Smooth muscle cell (in vitro differentiated cells): ENCODE measurements at regions not wholly inside any gene's neighbourhood (a gene's known extent, or its start where the extent isn't known, plus 50 kb on each side); places are given as distances from the start of the nearest gene placed in this dataset.
"Not testable (repeated sequence)": the region's sequence is repeated elsewhere in the genome, so short reads cannot be mapped to it uniquely, and the experiment has no call there.

Experiments
- DNase-seq: peaks from one replicate; lab custom pipeline; 2025; ENCODE audit not compliant: unreplicated experiment; lab: John Stamatoyannopoulos, UW
- H2AFZ ChIP-seq: fragments of 200-600 bp; sonication (generic); 2 replicates; pipeline ENCODE4 v1.6.0; 2016; ENCODE audit warnings: antibody characterized with exemption, low read depth, mild to moderate bottlenecking
- H3F3A ChIP-seq: fragments of 200-600 bp; sonication (generic); 2 replicates; pipeline ENCODE4 v1.6.0; 2017; ENCODE audit warnings: antibody characterized with exemption, low read depth
- H3K27ac ChIP-seq: fragments of 200-600 bp; sonication (generic); 2 replicates; pipeline ENCODE4 v1.5.1; 2016; ENCODE audit warnings: low read depth, mild to moderate bottlenecking
- H3K27me3 ChIP-seq: fragments of 200-600 bp; sonication (generic); 2 replicates; pipeline ENCODE4 v1.6.1; 2016; ENCODE audit warnings: low read depth, mild to moderate bottlenecking
- H3K36me3 ChIP-seq: fragments of 200-600 bp; sonication (generic); 2 replicates; pipeline ENCODE4 v1.5.1; 2016; ENCODE audit warnings: low read depth
- H3K4me1 ChIP-seq: fragments of 200-600 bp; sonication (generic); 2 replicates; pipeline ENCODE4 v1.5.1; 2016; ENCODE audit warnings: low read depth
- H3K4me2 ChIP-seq: fragments of 200-600 bp; sonication (generic); 2 replicates; pipeline ENCODE4 v1.6.0; 2016; ENCODE audit warnings: mild to moderate bottlenecking
- H3K4me3 ChIP-seq: fragments of 200-600 bp; sonication (generic); 2 replicates; pipeline ENCODE4 v1.5.1; 2016; ENCODE audit warnings: mild to moderate bottlenecking
- H3K79me2 ChIP-seq: fragments of 200-600 bp; sonication (generic); 2 replicates; pipeline ENCODE4 v1.6.0; 2016; ENCODE audit warnings: low read depth, mild to moderate bottlenecking
- H3K9ac ChIP-seq: fragments of 200-600 bp; sonication (generic); 2 replicates; pipeline ENCODE4 v1.6.0; 2016; ENCODE audit warnings: low read depth
- H3K9me3 ChIP-seq: fragments of 200-600 bp; sonication (generic); replicated peaks from 2 replicates; pipeline ENCODE4 v1.5.1; 2016; ENCODE audit warnings: low read depth
- H4K20me1 ChIP-seq: fragments of 200-600 bp; sonication (generic); 2 replicates; pipeline ENCODE4 v1.6.0; 2016; ENCODE audit warnings: low read depth
- CTCF ChIP-seq: fragments of 200-600 bp; sonication (generic); IDR thresholded peaks from 2 replicates; pipeline ENCODE4 v1.5.1; 2017; ENCODE audit warnings: borderline replicate concordance, mild to moderate bottlenecking, antibody characterized with exemption; ENCODE audit not compliant: insufficient read depth, poor library complexity, severe bottlenecking
- WGBS: methylation state at CpG from one replicate; pipeline ENCODE4 v1.1.7; 2016; ENCODE audit warnings: low lambda C conversion rate; 5-methylcytosine and 5-hydroxymethylcytosine counted together

- Histone ChIP-seq H3K27ac (no peak overlapping the region), H3K9me3 (no peaks in the 10 kb centered on the region), H4K20me1 (no peaks in the 10 kb centered on the region), H3K36me3 (no peaks in the 10 kb centered on the region), H3K27me3 (no peaks in the 10 kb centered on the region), H2AFZ (no peak overlapping the region), H3K9ac (no peak overlapping the region), H3K4me2 (no peak overlapping the region), H3K79me2 (no peaks in the 10 kb centered on the region), H3K4me3 (no peak overlapping the region), H3F3A (no peaks in the 10 kb centered on the region), H3K4me1 (no peaks in the 10 kb centered on the region)
- no peak for TF ChIP-seq CTCF
- DNase-seq, result no peak
Observed at GRCh38 chr9:74415995-74416394, 81.1 kb upstream of the RORB start.

- H2AFZ ChIP-seq, DNase-seq, H3K4me3 ChIP-seq, H4K20me1 ChIP-seq, H3K4me1 ChIP-seq, H3K27me3 ChIP-seq, H3K4me2 ChIP-seq, H3K27ac ChIP-seq, H3F3A ChIP-seq, H3K79me2 ChIP-seq, H3K9me3 ChIP-seq, H3K9ac ChIP-seq, H3K36me3 ChIP-seq: not testable (repeated sequence)
- WGBS, result 81% methylated on average over 16 of the region's 16 CpGs
Observed at GRCh38 chr9:74424488-74424887, 72.6 kb upstream of the RORB start.

DNA sequence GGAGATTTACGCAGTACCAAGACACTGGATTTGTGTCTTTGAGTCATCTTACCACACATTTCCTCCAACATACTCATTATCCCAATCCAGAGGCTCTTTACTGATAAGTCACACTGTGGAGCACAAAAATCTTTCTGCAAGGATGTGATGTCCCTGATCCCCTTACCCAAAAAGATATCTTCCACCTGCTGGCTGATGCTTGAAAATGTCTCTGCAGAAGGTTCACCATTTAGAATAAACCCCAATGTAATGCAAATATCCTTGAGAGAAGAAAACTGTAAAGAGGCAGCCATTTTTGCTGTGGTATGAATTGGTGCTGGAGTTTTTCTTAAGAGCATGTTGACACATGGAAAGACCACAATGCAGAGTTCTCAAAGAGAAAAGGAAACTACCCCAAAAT lies 65.7 kb upstream of the RORB start:
- no peak overlapping the region for H3K4me2 ChIP-seq
- DNase-seq, result no peak
- H3F3A ChIP-seq, result no peaks in the 10 kb centered on the region
- no peaks in the 10 kb centered on the region for H3K27me3 ChIP-seq
- no peak overlapping the region for H3K27ac ChIP-seq
- no peak overlapping the region for H3K9ac ChIP-seq
- no peak for TF ChIP-seq CTCF
- 30% methylated on average over 1 of the region's 1 CpG for WGBS
- no peak overlapping the region for H3K4me3 ChIP-seq
- H3K4me1 ChIP-seq, result no peaks in the 10 kb centered on the region
- no peaks in the 10 kb centered on the region for H4K20me1 ChIP-seq
- H3K36me3 ChIP-seq, result no peaks in the 10 kb centered on the region
- H2AFZ ChIP-seq, result no peak overlapping the region
- H3K79me2 ChIP-seq, result no peaks in the 10 kb centered on the region
- no peaks in the 10 kb centered on the region for H3K9me3 ChIP-seq

- no peaks in the 10 kb centered on the region for H3K4me1 ChIP-seq
- no peaks in the 10 kb centered on the region for H3K9me3 ChIP-seq
- 28% methylated on average over 2 of the region's 2 CpGs for WGBS
- no peak for DNase-seq
- H3K36me3 ChIP-seq, result no peaks in the 10 kb centered on the region
- no peaks in the 10 kb centered on the region for H4K20me1 ChIP-seq
- TF ChIP-seq CTCF, result no peak
- H3K27me3 ChIP-seq, result no peaks in the 10 kb centered on the region
- no peaks in the 10 kb centered on the region for H3K79me2 ChIP-seq
- no peaks in the 10 kb centered on the region for H3F3A ChIP-seq
- H3K9ac ChIP-seq, result no peak overlapping the region
- no peak overlapping the region for H3K4me3 ChIP-seq
- H3K4me2 ChIP-seq, result no peak overlapping the region
- no peak overlapping the region for H3K27ac ChIP-seq
- no peak overlapping the region for H2AFZ ChIP-seq
Observed at GRCh38 chr9:74443036-74443750, 53.9 kb upstream of the RORB start.
